ENCODE measurements at regions not wholly inside any gene's neighbourhood (a gene's known extent, or its start where the extent isn't known, plus 50 kb on each side); places are given as distances from the start of the nearest gene placed in this dataset.

GRCh38 chr1:115175596-115175995 is 86.3 kb upstream of the TSPAN2 start:
- no peak for TF ChIP-seq CTCF (conservative IDR thresholded peaks at IDR 0.05; ENCODE audit: low read depth, low read length)
- TF ChIP-seq EZH2 (IDR thresholded peaks at IDR 0.05; ENCODE audit: borderline replicate concordance, low read depth, low read length, poor library complexity, severe bottlenecking) = no peak
